NT2/D1 (cell line): ENCODE measurements at regions not wholly inside any gene's neighbourhood (a gene's known extent, or its start where the extent isn't known, plus 50 kb on each side); places are given as distances from the start of the nearest gene placed in this dataset.

Source experiments
- SUZ12 ChIP-seq: IDR thresholded peaks from 2 replicates; pipeline ENCODE4 v1.6.1; 2011; ENCODE audit not compliant: insufficient read length, insufficient read depth; ENCODE audit errors: extremely low read depth
- YY1 ChIP-seq: IDR thresholded peaks from 2 replicates; pipeline ENCODE4 v1.6.1; 2011; ENCODE audit not compliant: insufficient read length, insufficient read depth
- ZNF274 ChIP-seq: IDR thresholded peaks from 2 replicates; pipeline ENCODE4 v1.6.1; 2011; ENCODE audit warnings: mild to moderate bottlenecking, low read depth, low read length

- no peak for TF ChIP-seq SUZ12
- TF ChIP-seq ZNF274, result no peak
- TF ChIP-seq YY1, result no peak
These were observed 366.3 kb downstream of the TNS3 start for GRCh38 chr7:47215640-47216039.
